HG03457 (cell line): ENCODE measurements at regions not wholly inside any gene's neighbourhood (a gene's known extent, or its start where the extent isn't known, plus 50 kb on each side); places are given as distances from the start of the nearest gene placed in this dataset.

Experiments
- ATAC-seq: cut with Tn5 transposase; IDR thresholded peaks from one replicate; pipeline ENCODE4 v1.9.1; 2021; ENCODE audit warnings: moderate number of reproducible peaks; ENCODE audit not compliant: unreplicated experiment

- no peak for ATAC-seq
Observed at GRCh38 chr2:23238011-23238657, 146.8 kb upstream of the KLHL29 start.

GRCh38 chr2:23239374-23239773 lies 145.6 kb upstream of the KLHL29 start:
- no peak for ATAC-seq

GRCh38 chr2:23241121-23241520 lies 143.9 kb upstream of the KLHL29 start:
- no peak for ATAC-seq

GRCh38 chr2:23241611-23242245 lies 143.3 kb upstream of the KLHL29 start:
- no peak for ATAC-seq

- ATAC-seq, result no peak
Observed at GRCh38 chr2:23243073-23243659, 141.8 kb upstream of the KLHL29 start.

- ATAC-seq, result no peak
Observed at GRCh38 chr2:23244617-23245016, 140.4 kb upstream of the KLHL29 start.

- no peak for ATAC-seq
Observed at GRCh38 chr2:23246992-23247683, 137.8 kb upstream of the KLHL29 start.

- ATAC-seq, result no peak
Observed at GRCh38 chr2:23248667-23249066, 136.3 kb upstream of the KLHL29 start.

GRCh38 chr2:23249348-23249747 lies 135.6 kb upstream of the KLHL29 start:
- no peak for ATAC-seq

GRCh38 chr2:23250371-23250770 lies 134.6 kb upstream of the KLHL29 start:
- ATAC-seq, result no peak

GRCh38 chr2:23256643-23257042 lies 128.3 kb upstream of the KLHL29 start:
- no peak for ATAC-seq

GRCh38 chr2:23260621-23261020 lies 124.4 kb upstream of the KLHL29 start:
- ATAC-seq, result no peak

- no peak for ATAC-seq
Observed at GRCh38 chr2:23268467-23269263, 116.3 kb upstream of the KLHL29 start.

GRCh38 chr2:23269747-23270146 lies 115.2 kb upstream of the KLHL29 start:
- ATAC-seq, result no peak

GRCh38 chr2:23270810-23271209 lies 114.2 kb upstream of the KLHL29 start:
- ATAC-seq, result no peak

GRCh38 chr2:23271230-23271629 lies 113.7 kb upstream of the KLHL29 start:
- ATAC-seq, result no peak

- no peak for ATAC-seq
Observed at GRCh38 chr2:23273786-23274185, 111.2 kb upstream of the KLHL29 start.

- no peak for ATAC-seq
Observed at GRCh38 chr2:23280401-23280800, 104.6 kb upstream of the KLHL29 start.

GRCh38 chr2:23283653-23284052 lies 101.3 kb upstream of the KLHL29 start:
- no peak for ATAC-seq

GRCh38 chr2:23285091-23285800 lies 99.7 kb upstream of the KLHL29 start:
- no peak for ATAC-seq
